ENCODE measurements at regions not wholly inside any gene's neighbourhood (a gene's known extent, or its start where the extent isn't known, plus 50 kb on each side); places are given as distances from the start of the nearest gene placed in this dataset.

DNA sequence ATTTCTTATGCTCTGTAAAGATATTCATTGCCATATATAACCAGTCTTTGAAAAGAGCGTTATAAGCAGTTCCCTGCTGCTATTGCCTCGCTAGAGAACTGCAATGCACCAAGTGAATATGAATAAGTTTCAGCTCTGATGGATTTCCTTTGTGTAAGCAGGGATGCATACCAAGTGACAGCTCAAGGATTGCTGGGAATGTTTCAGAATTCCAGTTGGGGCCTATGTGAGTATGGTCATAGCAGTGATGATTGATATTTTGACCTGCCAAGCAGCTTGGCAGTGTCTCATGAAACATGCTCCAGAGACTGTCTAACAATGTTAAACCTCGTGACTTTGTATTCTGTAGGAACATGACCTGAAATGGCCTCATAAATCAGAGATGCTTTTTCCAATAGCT lies 312.6 kb downstream of the C11orf87 start:
- TF ChIP-seq, protein P1, sequence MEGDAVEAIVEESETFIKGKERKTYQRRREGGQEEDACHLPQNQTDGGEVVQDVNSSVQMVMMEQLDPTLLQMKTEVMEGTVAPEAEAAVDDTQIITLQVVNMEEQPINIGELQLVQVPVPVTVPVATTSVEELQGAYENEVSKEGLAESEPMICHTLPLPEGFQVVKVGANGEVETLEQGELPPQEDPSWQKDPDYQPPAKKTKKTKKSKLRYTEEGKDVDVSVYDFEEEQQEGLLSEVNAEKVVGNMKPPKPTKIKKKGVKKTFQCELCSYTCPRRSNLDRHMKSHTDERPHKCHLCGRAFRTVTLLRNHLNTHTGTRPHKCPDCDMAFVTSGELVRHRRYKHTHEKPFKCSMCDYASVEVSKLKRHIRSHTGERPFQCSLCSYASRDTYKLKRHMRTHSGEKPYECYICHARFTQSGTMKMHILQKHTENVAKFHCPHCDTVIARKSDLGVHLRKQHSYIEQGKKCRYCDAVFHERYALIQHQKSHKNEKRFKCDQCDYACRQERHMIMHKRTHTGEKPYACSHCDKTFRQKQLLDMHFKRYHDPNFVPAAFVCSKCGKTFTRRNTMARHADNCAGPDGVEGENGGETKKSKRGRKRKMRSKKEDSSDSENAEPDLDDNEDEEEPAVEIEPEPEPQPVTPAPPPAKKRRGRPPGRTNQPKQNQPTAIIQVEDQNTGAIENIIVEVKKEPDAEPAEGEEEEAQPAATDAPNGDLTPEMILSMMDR (IDR thresholded peaks at IDR 0.05), result no peak
- no peak for TF ChIP-seq POLR2AphosphoS5 (IDR thresholded peaks at IDR 0.05; ENCODE audit: insufficient read depth in 1 of 2, low read depth in 1 of 2)
- TF ChIP-seq POLR2A (IDR thresholded peaks at IDR 0.05), result no peak
- H3K27ac ChIP-seq, result no peak overlapping the region
- H3K4me3 ChIP-seq, result no peak overlapping the region

GRCh38 chr11:109735128-109735527 lies 313.1 kb downstream of the C11orf87 start:
- no peak for DNase-seq (ENCODE audit: extremely low spot score in 2 of 2)
- H3K27me3 ChIP-seq, result no peaks in the 10 kb centered on the region
- H3K36me3 ChIP-seq, result no peaks in the 10 kb centered on the region
- TF ChIP-seq POLR2AphosphoS5 (IDR thresholded peaks at IDR 0.05; ENCODE audit: insufficient read depth in 1 of 2, low read depth in 1 of 2) (no peak), POLR2A (IDR thresholded peaks at IDR 0.05) (no peak)
- TF ChIP-seq, protein P1 (IDR thresholded peaks at IDR 0.05), result no peak
- no peak overlapping the region for H3K4me3 ChIP-seq
- no peak overlapping the region for H3K27ac ChIP-seq
- no peaks in the 10 kb centered on the region for H3K4me1 ChIP-seq
- intact Hi-C loops (cut with DNase I), result no loop called here
- no peaks in the 10 kb centered on the region for H3K9me3 ChIP-seq

More for the DNA sequence above, 312.6 kb downstream of the C11orf87 start:
- Histone ChIP-seq H3K4me1 (no peaks in the 10 kb centered on the region), H3K36me3 (no peaks in the 10 kb centered on the region), H3K27me3 (no peaks in the 10 kb centered on the region), H3K9me3 (no peaks in the 10 kb centered on the region)
- DNase-seq (ENCODE audit: extremely low spot score in 2 of 2), result no peak
- intact Hi-C loops (cut with DNase I), result no loop called here

GRCh38 chr11:109739379-109739778 lies 317.4 kb downstream of the C11orf87 start:
- Histone ChIP-seq H3K9me3 (no peaks in the 10 kb centered on the region), H3K4me3 (no peak overlapping the region), H3K36me3 (no peaks in the 10 kb centered on the region), H3K4me1 (no peaks in the 10 kb centered on the region), H3K27me3 (no peaks in the 10 kb centered on the region), H3K27ac (no peak overlapping the region)
- no peak for DNase-seq (ENCODE audit: extremely low spot score in 2 of 2)
- intact Hi-C loops (cut with DNase I), result no loop called here
- TF ChIP-seq POLR2AphosphoS5 (IDR thresholded peaks at IDR 0.05; ENCODE audit: insufficient read depth in 1 of 2, low read depth in 1 of 2), result no peak
- no peak for TF ChIP-seq POLR2A (IDR thresholded peaks at IDR 0.05)
- TF ChIP-seq, protein P1 (IDR thresholded peaks at IDR 0.05), result no peak

DNA sequence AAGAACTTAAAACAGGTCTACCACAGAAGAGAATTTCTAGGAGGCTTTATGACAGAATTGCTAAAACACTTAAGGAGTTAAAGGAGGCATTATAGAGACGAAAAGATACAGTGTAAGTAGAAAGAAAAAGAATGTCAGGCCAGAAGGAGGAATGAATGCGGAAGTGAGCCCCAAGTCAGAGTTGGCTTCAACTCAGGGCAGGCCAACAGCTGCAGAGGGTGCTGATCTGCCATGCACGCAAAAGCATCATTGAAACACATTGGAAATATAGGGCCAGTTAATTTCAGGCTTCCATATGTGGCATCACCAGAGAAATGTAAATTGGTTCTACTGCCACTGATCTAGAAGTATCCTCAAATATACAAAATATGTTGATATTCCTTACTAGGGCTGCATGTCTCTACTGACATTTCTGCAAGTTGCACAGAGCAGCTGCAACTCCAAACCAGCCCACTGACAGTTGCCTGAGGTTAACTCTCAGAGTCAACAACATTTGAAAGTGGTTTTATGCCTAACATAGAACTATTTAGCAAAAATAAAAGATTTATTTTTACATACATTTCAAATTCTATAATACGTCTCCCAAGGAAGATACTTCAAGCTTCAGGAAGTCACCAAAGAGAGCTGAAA lies 324.1 kb downstream of the C11orf87 start:
- TF ChIP-seq, protein P1 (IDR thresholded peaks at IDR 0.05), result no peak
- TF ChIP-seq POLR2A (IDR thresholded peaks at IDR 0.05), result no peak
- TF ChIP-seq POLR2AphosphoS5 (IDR thresholded peaks at IDR 0.05; ENCODE audit: insufficient read depth in 1 of 2, low read depth in 1 of 2), result no peak
- no peak overlapping the region for H3K4me3 ChIP-seq
- no peaks in the 10 kb centered on the region for H3K36me3 ChIP-seq
- DNase-seq (ENCODE audit: extremely low spot score in 2 of 2), result no peak
- H3K27ac ChIP-seq, result no peak overlapping the region
- no peaks in the 10 kb centered on the region for H3K27me3 ChIP-seq
- intact Hi-C loops (cut with DNase I), result no loop called here
- H3K4me1 ChIP-seq, result no peaks in the 10 kb centered on the region
- H3K9me3 ChIP-seq, result no peaks in the 10 kb centered on the region

DNA sequence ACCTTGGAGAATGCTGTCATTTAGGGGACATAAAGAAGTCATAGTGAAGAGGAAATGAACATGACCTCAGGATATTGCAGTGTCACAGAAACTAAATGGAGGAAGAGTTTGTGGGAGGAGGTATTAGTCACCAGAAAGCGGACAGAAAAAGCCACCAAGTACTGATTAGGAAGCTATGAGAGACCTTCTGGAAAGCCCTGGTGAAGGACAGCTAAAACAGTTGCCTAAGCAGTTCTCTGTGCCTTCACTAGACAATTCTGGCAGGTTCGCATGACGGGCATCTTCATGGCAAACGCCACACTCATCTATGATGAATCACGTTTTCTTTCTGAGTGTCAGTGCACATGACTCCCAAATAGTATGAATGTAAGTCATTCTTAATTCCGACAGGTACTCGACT lies 325.8 kb downstream of the C11orf87 start:
- intact Hi-C loops (cut with DNase I), result no loop called here

More for the DNA sequence above, 325.8 kb downstream of the C11orf87 start:
- no peak for DNase-seq (ENCODE audit: extremely low spot score in 2 of 2)
- Histone ChIP-seq H3K27ac (no peak overlapping the region), H3K36me3 (no peaks in the 10 kb centered on the region), H3K27me3 (no peaks in the 10 kb centered on the region), H3K4me3 (no peak overlapping the region), H3K9me3 (no peaks in the 10 kb centered on the region), H3K4me1 (no peaks in the 10 kb centered on the region)
- TF ChIP-seq POLR2A (IDR thresholded peaks at IDR 0.05) (no peak), POLR2AphosphoS5 (IDR thresholded peaks at IDR 0.05; ENCODE audit: insufficient read depth in 1 of 2, low read depth in 1 of 2) (no peak)
- TF ChIP-seq, protein P1 (IDR thresholded peaks at IDR 0.05), result no peak
